GM21529 (cell line): ENCODE measurements at regions not wholly inside any gene's neighbourhood (a gene's known extent, or its start where the extent isn't known, plus 50 kb on each side); places are given as distances from the start of the nearest gene placed in this dataset.

Experiments used
- ATAC-seq: cut with Tn5 transposase; IDR thresholded peaks from one replicate; pipeline ENCODE4 v1.9.1; 2021; ENCODE audit not compliant: unreplicated experiment

- ATAC-seq: no peak
Observed at GRCh38 chr17:79374087-79374689, 236.7 kb downstream of the RBFOX3 start.

GRCh38 chr17:79372470-79373238 is 238.2 kb downstream of the RBFOX3 start:
- no peak for ATAC-seq

GRCh38 chr17:79371984-79372383 is 238.9 kb downstream of the RBFOX3 start:
- no peak for ATAC-seq

- no peak for ATAC-seq
Observed at GRCh38 chr17:79370594-79370993, 240.3 kb downstream of the RBFOX3 start.

GRCh38 chr17:79370126-79370525 is 240.7 kb downstream of the RBFOX3 start:
- ATAC-seq: no peak

- ATAC-seq: no peak
Observed at GRCh38 chr17:79369532-79369931, 241.3 kb downstream of the RBFOX3 start.

GRCh38 chr17:79369001-79369400 is 241.8 kb downstream of the RBFOX3 start:
- ATAC-seq: no peak

- ATAC-seq: no peak
Observed at GRCh38 chr17:79368521-79368920, 242.3 kb downstream of the RBFOX3 start.

GRCh38 chr17:79366988-79367571 is 243.8 kb downstream of the RBFOX3 start:
- no peak for ATAC-seq

- ATAC-seq: no peak
Observed at GRCh38 chr17:79365836-79366770, 244.7 kb downstream of the RBFOX3 start.

GRCh38 chr17:79365351-79365750 is 245.5 kb downstream of the RBFOX3 start:
- ATAC-seq: no peak

- no peak for ATAC-seq
Observed at GRCh38 chr17:79364315-79365094, 246.3 kb downstream of the RBFOX3 start.

GRCh38 chr17:79363552-79364275 is 247.1 kb downstream of the RBFOX3 start:
- no peak for ATAC-seq

GRCh38 chr17:79362772-79363305 is 248.0 kb downstream of the RBFOX3 start:
- no peak for ATAC-seq

- no peak for ATAC-seq
Observed at GRCh38 chr17:79361873-79362771, 248.7 kb downstream of the RBFOX3 start.

GRCh38 chr17:79361221-79361734 is 249.6 kb downstream of the RBFOX3 start:
- no peak for ATAC-seq

- ATAC-seq: no peak
Observed at GRCh38 chr17:79360196-79360595, 250.7 kb downstream of the RBFOX3 start.

GRCh38 chr17:79356839-79357447 is 253.9 kb downstream of the RBFOX3 start:
- ATAC-seq: no peak
